Gastrocnemius medialis (tissue), 4 donors: ENCODE measurements at regions not wholly inside any gene's neighbourhood (a gene's known extent, or its start where the extent isn't known, plus 50 kb on each side); places are given as distances from the start of the nearest gene placed in this dataset.

Experiments
- POLR2A ChIP-seq, 2 donors: fragments of 450-650 bp; IDR thresholded peaks; one replicate each; pipeline ENCODE4 v1.6.1; 2017; ENCODE audit warnings: antibody characterized with exemption in 2 of 2, mild to moderate bottlenecking in 2 of 2, moderate library complexity in 2 of 2
- TF ChIP-seq, protein P1 (sequence below), 5 experiments: fragments of 450-650 bp in 3 of 5; fragments of 200-600 bp in 2 of 5; sonication (generic) in 2 of 5; IDR thresholded peaks in 4 of 5; conservative IDR thresholded peaks in 1 of 5; 1 replicate in 4 of 5; 2 replicates in 1 of 5; pipeline ENCODE4 v1.5.1; 2016 to 2019; ENCODE audit warnings: antibody characterized with exemption in 5 of 5, mild to moderate bottlenecking in 3 of 5, moderate library complexity in 3 of 5

DNA sequence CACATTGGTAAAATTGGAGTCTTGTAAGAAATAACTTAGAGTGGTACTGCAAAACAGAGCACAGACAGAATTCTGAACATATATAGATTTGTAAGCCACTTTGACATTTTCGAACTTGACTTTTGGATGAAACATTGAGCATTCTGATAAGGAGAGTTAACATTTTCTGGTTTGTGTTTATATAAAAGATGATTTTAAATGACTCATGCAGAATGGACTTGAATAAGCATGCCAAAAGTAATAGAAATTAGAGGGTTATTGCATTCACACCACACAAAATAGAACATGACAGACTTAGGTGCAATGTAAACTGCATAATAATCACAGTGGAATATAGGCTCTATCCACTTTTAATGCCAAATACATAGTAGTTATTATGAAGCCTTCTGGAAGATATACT lies 507.0 kb downstream of the DACH1 start:
- TF ChIP-seq, protein P1, sequence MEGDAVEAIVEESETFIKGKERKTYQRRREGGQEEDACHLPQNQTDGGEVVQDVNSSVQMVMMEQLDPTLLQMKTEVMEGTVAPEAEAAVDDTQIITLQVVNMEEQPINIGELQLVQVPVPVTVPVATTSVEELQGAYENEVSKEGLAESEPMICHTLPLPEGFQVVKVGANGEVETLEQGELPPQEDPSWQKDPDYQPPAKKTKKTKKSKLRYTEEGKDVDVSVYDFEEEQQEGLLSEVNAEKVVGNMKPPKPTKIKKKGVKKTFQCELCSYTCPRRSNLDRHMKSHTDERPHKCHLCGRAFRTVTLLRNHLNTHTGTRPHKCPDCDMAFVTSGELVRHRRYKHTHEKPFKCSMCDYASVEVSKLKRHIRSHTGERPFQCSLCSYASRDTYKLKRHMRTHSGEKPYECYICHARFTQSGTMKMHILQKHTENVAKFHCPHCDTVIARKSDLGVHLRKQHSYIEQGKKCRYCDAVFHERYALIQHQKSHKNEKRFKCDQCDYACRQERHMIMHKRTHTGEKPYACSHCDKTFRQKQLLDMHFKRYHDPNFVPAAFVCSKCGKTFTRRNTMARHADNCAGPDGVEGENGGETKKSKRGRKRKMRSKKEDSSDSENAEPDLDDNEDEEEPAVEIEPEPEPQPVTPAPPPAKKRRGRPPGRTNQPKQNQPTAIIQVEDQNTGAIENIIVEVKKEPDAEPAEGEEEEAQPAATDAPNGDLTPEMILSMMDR (IDR thresholded peaks at IDR 0.05 in 4 of 5, conservative IDR thresholded peaks at IDR 0.05 in 1 of 5): no peak
- TF ChIP-seq POLR2A (IDR thresholded peaks at IDR 0.05): no peak
